ENCODE measurements at regions not wholly inside any gene's neighbourhood (a gene's known extent, or its start where the extent isn't known, plus 50 kb on each side); places are given as distances from the start of the nearest gene placed in this dataset.
"Not testable (repeated sequence)": the region's sequence is repeated elsewhere in the genome, so short reads cannot be mapped to it uniquely, and the experiment has no call there.

DNA sequence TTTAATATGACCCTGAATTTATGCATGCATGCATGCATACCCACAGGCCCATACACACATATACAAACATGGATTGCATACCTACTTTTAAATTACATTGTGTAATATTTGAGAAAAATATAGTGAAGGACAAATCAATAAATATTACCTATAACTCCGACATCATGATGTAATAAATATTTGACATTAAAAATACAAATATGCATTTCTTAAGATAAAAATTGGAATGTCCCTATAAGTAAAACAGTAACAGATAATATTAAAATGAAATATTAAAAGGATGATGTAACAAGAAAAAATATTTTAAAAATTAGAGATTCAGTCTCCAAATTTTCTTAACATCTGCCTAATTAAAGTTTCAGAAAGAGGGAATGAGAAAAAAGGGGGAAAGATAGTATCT is 433.0 kb downstream of the MDFIC start:
- no peak for DNase-seq (ENCODE audit: low read depth)

GRCh38 chr7:115352375-115352774 is 430.5 kb downstream of the MDFIC start:
- DNase-seq (ENCODE audit: low read depth), result no peak

DNA sequence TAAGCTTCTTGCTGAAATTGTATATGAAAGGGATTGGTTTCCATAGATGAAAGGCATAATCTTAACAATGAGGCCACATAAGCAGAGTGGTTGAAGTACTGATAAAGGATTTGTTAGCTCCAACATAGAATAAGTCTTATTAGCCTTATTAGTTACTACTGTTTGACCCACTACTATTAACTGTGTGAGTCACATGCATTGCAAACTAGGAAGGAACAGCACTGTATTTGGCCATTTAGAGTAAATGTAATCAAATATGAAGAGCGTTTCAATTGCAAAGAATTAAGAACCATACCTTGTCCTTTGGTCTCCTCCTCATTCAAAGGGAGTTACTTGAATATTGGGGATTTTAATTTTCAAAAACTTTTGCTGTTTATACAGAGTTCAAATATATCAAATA is 428.9 kb downstream of the MDFIC start:
- DNase-seq (ENCODE audit: low read depth), result no peak

DNA sequence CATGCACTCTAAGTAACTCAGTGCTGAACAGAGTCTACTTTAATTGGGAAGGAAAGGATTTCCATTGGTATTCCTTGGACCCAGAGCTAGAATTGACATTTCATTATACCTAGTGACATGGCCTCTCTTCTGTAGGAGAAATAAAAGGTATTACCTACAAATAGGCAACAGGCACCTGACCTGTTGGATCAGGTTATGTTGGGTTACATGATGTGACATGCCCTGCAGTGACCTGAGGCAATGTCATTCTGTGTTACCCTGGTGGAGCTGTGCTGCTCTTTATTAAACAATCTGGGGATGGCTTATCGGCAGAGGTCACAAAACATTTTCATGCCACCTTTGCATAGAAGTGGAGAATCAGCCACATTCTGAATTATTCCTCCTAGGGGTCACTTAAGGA is 427.7 kb downstream of the MDFIC start:
- no peak for DNase-seq (ENCODE audit: low read depth)

- no peak for DNase-seq (ENCODE audit: low read depth)
Measured at GRCh38 chr7:115346685-115347084, 424.8 kb downstream of the MDFIC start.

DNA sequence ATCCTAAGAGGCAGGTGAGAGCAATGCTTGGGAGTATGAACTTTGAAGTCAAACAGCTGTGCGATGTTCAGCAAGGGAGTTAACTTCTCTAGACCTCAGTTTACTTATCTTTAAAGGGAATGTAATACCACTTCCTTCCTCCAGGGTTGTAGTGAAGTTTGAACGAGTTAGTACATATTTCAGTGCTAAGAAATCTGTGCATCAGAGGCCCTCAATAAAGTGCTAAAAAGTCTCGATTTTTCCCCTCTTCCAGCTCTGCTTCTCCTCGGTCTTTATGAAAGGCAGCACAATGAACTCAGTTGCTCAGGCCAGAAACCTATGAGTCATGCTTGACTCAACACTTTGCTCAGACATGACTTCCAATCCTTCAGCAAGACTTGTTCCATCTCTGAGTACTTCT is 418.9 kb downstream of the MDFIC start:
- DNase-seq (ENCODE audit: low read depth), result no peak

DNA sequence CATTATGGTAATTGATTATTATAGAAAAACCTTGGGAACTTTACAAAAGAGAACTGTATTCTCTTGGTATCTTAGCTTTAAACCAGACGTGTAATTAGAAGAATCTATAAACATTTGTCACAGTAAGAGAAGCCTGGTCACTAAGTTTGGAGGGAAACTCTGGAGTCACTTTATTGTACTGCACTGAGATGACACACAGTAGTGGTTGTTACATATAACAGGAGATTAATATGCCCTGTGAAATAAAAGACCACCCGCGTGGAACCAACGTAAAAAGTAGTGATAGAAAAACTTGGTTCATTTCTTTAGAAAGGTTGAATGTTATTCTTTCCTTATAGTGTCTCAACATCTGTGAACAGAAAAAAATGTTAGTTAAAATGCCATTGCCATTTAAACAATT is 416.1 kb downstream of the MDFIC start:
- DNase-seq (ENCODE audit: low read depth), result no peak

DNA sequence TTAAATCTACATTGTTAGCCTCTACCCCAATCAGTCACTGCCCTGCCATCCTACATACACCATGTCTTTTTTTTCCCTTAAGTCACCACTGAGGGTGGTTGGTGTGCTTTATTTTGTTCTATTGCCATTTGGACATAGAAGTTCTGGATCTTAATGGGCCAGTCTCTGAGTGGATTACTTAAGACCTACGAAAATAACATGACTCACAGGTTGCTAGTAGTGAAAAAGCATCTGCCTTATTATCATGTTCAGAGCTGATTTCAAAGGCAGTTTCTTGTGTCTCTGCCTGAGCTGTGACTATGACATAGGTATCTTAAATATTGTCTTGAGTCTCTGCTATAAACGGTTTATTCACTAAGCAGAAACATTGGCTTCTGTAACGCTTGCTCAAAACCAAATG is 410.8 kb downstream of the MDFIC start:
- DNase-seq (ENCODE audit: low read depth), result no peak

DNA sequence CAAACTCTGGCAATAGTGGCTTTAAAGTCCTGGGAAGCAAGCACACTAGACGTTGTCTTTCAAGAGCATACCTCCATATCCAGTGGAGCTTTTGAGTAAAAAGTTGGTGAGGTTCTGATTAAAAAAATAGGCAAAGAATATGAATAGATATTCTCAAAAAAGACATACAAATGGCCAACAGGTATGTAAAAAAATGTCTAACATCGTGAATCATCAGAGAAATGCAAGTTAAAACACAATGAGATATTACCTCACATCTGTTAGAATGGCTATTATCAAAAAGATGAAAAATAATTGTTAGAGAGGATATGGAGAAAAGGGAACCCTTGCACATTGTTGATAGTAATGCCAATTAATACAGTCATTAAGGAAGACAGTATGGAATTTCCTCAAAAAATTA is 407.1 kb downstream of the MDFIC start:
- no peak for DNase-seq (ENCODE audit: low read depth)

DNA sequence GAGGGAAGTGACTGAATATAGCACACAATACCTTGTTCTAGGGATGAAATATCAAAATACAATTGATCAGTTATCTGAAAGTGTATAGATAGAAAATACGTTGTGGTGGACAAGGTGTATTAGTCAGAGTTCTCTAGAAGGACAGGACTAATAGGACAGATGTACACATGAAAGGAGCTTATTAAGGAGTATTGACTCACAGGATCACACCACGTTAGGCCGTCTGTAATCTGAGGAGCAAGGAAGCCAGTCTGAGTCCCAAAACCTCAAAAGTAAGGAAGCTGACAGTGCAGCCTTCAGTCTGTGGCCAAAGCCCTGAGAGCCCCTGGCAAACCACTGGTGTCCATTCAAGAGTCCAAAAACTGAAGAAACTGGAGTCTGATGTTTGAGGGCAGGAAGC is 406.1 kb downstream of the MDFIC start:
- no peak for DNase-seq (ENCODE audit: low read depth)

GRCh38 chr7:115327326-115327725 is 405.4 kb downstream of the MDFIC start:
- no peak for DNase-seq (ENCODE audit: low read depth)

DNA sequence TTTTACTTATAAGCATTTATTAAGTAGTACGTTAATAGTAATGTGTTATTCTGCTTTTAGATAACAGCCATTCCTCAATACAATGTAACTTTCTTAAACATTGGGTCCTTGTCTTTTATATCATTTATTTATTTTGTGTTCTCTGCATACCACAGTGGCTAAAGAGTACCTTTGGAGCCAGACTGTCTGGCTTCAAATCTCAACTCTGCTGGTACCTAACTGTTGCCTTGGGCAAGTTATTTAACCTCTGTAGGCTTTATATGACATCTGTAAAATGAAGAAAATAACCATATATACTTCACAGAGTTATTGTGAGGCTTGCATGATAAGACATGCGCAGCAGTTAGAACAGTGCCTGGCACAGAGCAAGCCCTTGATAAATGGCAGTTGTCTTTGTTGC is 397.6 kb downstream of the MDFIC start:
- DNase-seq (ENCODE audit: low read depth), result no peak

- not testable (repeated sequence) for DNase-seq (ENCODE audit: low read depth)
Measured at GRCh38 chr7:115310316-115310715, 388.4 kb downstream of the MDFIC start.

GRCh38 chr7:115306586-115306985 is 384.7 kb downstream of the MDFIC start:
- no peak for DNase-seq (ENCODE audit: low read depth)

DNA sequence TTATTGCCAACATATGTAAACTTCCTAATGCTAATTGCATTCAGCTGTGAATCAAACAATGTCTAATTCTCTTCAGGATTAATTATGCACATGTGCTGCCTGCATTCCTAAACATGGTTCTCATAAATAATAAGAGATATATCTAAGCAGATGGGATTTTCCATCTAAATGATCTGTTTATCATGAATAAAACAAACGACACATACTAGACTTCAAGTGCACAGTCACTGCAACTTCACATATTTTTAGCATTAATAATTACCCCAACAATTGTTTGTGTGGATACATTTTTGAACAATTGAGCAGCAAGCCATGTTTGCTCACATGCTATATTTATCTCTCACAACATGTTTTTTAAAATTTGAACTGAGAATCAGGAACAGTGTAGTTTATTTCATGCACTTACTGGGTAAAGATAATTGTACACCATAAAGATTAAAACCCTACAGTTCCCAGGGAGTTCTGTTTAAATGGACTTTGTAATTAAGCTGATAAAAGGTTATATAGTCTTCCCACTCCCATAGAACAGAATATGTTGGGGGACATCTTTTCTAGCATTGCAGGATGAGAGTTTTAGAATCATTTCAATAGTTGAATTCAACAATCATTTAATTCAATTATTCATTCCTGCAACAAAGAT is 378.5 kb downstream of the MDFIC start:
- no peak for DNase-seq (ENCODE audit: low read depth)

GRCh38 chr7:115299397-115300037 is 377.6 kb downstream of the MDFIC start:
- DNase-seq (ENCODE audit: low read depth), result no peak

DNA sequence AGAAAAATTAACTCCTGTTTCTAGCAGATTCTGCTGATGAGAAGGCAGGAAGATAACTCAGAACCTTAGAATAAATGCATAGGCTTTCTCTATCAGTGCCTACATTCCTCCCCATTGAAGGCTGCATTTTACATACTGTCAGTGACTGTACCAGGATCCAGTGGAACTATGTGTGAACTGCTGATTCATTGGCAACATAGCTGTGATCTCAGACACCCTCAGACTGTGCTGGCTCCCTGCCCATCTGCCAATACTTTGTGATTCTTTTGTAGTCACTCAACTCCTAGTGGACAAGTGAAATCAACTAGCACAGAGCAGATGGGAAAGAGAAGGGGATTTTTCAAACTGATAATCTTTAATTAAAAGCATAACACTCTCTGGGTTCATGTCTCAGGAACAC is 375.8 kb downstream of the MDFIC start:
- no peak for DNase-seq (ENCODE audit: low read depth)

- DNase-seq (ENCODE audit: low read depth), result no peak
Measured at GRCh38 chr7:115293628-115294240, 371.8 kb downstream of the MDFIC start.

GRCh38 chr7:115292381-115292780 is 370.5 kb downstream of the MDFIC start:
- no peak for DNase-seq (ENCODE audit: low read depth)

DNA sequence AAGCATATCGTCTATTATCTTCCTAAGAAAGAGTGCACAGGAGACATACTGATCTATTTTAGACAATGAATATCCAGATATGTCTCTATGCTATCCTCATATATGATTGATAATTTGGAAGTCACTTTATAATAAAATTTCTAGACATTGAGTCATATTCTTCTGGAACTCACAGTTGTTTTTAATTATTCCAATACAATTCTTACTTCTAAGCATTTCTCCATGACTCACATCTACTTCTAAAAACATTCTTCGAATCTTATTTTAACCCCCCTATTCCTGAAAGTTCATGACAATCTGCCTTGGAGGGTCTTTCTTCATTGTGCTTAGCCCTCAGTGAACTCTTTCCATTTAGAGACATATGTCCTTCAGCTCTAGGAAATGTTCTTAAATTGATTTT is 368.1 kb downstream of the MDFIC start:
- no peak for DNase-seq (ENCODE audit: low read depth)

DNA sequence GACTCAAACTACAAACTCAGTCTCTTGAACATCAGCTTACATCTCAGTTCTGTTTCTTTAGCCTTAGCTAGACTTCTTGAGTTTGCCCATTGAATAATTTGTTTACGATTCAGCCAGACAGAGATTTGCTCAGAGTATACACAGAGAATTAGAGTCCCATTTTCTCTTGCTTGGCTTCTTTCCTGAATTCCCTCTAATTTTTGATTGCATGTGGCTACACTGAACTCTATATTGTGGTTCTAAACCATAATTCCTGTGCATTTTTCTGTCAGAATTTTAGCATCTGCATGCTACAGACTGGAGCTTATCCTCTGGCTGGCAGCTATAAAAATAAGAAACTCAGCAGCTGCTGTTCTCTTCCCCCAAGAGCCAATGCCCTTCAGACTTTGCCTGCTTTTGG is 354.9 kb downstream of the MDFIC start:
- no peak for DNase-seq (ENCODE audit: low read depth)

DNA sequence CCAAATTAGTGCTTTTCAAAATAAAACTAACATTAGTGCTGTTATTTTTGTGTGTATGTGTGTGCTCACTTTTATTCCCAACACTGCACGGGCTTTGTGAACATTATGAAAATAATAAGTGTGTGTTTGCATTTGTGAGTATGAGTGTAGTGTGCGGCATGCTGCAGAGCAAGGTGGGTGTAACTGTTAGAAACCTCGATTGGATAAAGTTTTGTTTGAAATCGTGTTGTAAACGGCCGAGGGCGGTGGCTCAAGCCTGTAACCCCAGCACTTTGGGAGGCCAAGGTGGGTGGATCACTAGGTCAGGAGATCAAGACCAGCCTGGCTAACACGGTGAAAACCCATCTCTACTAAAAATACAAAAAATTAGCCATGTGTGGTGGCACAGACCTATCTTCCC is 352.0 kb downstream of the MDFIC start:
- DNase-seq (ENCODE audit: low read depth), result not testable (repeated sequence)

DNA sequence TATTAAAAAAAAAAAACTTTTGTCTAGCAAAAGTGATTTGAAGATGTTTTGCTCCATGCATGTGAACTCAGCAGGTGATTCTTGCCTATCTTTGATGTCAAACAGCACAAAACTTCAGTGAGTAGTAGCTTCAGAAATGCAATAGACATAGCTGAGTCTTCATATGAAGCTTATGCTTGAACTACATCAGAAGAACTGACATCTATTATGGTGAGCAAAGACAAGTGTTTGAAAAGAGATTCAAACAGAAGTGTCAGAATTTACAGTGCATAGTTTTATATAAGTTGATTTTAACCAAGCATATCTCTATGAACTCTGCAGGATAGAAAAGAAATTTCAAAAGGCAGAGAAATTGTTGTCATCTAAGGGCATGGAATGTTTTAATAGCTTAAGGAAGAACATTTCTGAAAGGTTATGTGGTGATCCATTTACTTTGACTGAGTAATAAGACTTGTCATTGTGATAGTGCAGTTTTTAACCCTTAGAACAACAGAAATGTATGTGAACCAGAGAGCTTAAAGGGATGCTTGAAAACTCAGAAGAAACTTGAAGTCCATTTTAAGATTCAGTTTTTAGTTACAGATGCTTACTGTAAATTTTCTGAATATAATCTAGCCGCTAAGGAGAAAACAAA is 351.4 kb downstream of the MDFIC start:
- DNase-seq (ENCODE audit: low read depth), result no peak

Measured in forelimb muscle (tissue), 1 donor.